Esophagus muscularis mucosa (tissue), 4 donors: ENCODE measurements at regions not wholly inside any gene's neighbourhood (a gene's known extent, or its start where the extent isn't known, plus 50 kb on each side); places are given as distances from the start of the nearest gene placed in this dataset.

Source experiments
- DNase-seq: peaks from one replicate; pipeline ENCODE4 v3.0.0-alpha.2; 2017; ENCODE audit errors: extremely low spot score
- H3K27ac ChIP-seq, 4 donors: fragments of 200-600 bp; sonication (generic); replicated peaks in 1 of 4; 1 replicate in 3 of 4; 2 replicates in 1 of 4; pipeline ENCODE4 v1.5.1; 2016 to 2019; ENCODE audit warnings: mild to moderate bottlenecking in 1 of 4
- H3K27me3 ChIP-seq, 4 donors: fragments of 200-600 bp; sonication (generic); one replicate each; pipeline versions ENCODE4 v1.5.1 to v1.6.0; 2016 to 2019
- H3K36me3 ChIP-seq, 4 donors: fragments of 200-600 bp; sonication (generic); one replicate each; pipeline ENCODE4 v1.5.1; 2016 to 2019
- H3K4me1 ChIP-seq, 4 donors: fragments of 200-600 bp; sonication (generic); one replicate each; pipeline ENCODE4 v1.5.1; 2016 to 2019
- H3K4me3 ChIP-seq, 4 donors: fragments of 200-600 bp; sonication (generic); 1 replicate in 2 of 4; 2 replicates in 2 of 4; pipeline ENCODE4 v1.5.1; 2016 to 2019; ENCODE audit warnings: mild to moderate bottlenecking in 4 of 4, moderate library complexity in 1 of 4
- H3K9me3 ChIP-seq, 4 donors: fragments of 200-600 bp; sonication (generic); 1 replicate in 3 of 4; 2 replicates in 1 of 4; pipeline ENCODE4 v1.5.1; 2016 to 2019
- EP300 ChIP-seq: sonication (generic); formaldehyde crosslinking; IDR thresholded peaks from one replicate; pipeline ENCODE4 v1.6.1; 2017; ENCODE audit warnings: antibody characterized with exemption
- POLR2A ChIP-seq: fragments of 450-650 bp; IDR thresholded peaks from one replicate; pipeline ENCODE4 v1.6.1; 2017; ENCODE audit warnings: antibody characterized with exemption, moderate library complexity, mild to moderate bottlenecking, low read depth
- POLR2AphosphoS5 ChIP-seq, 2 donors: sonication (generic); formaldehyde crosslinking; IDR thresholded peaks; one replicate each; pipeline ENCODE4 v1.6.1; 2017; ENCODE audit warnings: antibody characterized with exemption in 2 of 2
- WGBS: methylation state at CpG from one replicate; pipeline ENCODE4 v1.1.5; 2018; 5-methylcytosine and 5-hydroxymethylcytosine counted together
- intact Hi-C: fragments of 100-400 bp; cut with DNase I; formaldehyde crosslinking; loops from one replicate; pipeline ENCODE4 v1.15.1; 2023
- TF ChIP-seq, protein P1 (sequence below), 3 experiments: fragments of 200-600 bp in 2 of 3; fragments of 450-650 bp in 1 of 3; sonication (generic) in 2 of 3; IDR thresholded peaks; one replicate each; pipeline ENCODE4 v1.5.1; 2017 to 2019; ENCODE audit warnings: antibody characterized with exemption in 3 of 3, mild to moderate bottlenecking in 2 of 3, moderate library complexity in 1 of 3

- Histone ChIP-seq H3K9me3 (no peaks in the 10 kb centered on the region), H3K4me1 (peaks cover 0 to 11% (median 2%) of the 10 kb centered on the region in 4 donors), H3K36me3 (no peaks in the 10 kb centered on the region), H3K27me3 (no peaks in the 10 kb centered on the region), H3K4me3 (no peak overlapping the region), H3K27ac (no peak overlapping the region)
- WGBS: 91% methylated on average over 3 of the region's 3 CpGs
- intact Hi-C loops: no loop called here
- TF ChIP-seq, protein P1, sequence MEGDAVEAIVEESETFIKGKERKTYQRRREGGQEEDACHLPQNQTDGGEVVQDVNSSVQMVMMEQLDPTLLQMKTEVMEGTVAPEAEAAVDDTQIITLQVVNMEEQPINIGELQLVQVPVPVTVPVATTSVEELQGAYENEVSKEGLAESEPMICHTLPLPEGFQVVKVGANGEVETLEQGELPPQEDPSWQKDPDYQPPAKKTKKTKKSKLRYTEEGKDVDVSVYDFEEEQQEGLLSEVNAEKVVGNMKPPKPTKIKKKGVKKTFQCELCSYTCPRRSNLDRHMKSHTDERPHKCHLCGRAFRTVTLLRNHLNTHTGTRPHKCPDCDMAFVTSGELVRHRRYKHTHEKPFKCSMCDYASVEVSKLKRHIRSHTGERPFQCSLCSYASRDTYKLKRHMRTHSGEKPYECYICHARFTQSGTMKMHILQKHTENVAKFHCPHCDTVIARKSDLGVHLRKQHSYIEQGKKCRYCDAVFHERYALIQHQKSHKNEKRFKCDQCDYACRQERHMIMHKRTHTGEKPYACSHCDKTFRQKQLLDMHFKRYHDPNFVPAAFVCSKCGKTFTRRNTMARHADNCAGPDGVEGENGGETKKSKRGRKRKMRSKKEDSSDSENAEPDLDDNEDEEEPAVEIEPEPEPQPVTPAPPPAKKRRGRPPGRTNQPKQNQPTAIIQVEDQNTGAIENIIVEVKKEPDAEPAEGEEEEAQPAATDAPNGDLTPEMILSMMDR (IDR thresholded peaks at IDR 0.05): no peak
- TF ChIP-seq EP300: no peak
- TF ChIP-seq POLR2AphosphoS5 (IDR thresholded peaks at IDR 0.05): no peak
- TF ChIP-seq POLR2A: no peak
- DNase-seq: no peak
Measured at GRCh38 chr11:80778941-80779340, 1338.1 kb upstream of the TENM4 start.

DNA sequence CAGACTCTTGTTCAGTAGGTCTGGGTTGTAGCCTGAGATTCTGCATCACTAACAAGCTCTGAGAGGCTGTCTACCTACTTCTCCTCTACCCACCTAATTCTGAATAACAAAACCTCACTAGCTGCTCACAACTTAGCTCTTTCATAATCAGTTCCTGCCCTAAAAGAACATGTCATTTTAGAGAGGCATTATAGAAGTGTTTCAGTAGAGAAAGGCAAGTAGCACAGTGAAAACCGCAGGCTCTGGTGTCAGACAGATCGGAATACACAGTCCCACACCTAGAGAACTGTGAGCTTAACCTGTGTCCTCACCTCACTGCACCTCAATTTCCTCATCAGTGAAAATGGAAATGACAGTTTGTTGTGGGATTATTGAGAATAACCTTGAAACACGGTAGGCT, 1337.6 kb upstream of the TENM4 start:
- H3K36me3 ChIP-seq: no peaks in the 10 kb centered on the region
- H3K27me3 ChIP-seq: no peaks in the 10 kb centered on the region
- H3K27ac ChIP-seq: no peak overlapping the region
- peaks cover 0 to 11% (median 2%) of the 10 kb centered on the region in 4 donors for H3K4me1 ChIP-seq
- H3K9me3 ChIP-seq: no peaks in the 10 kb centered on the region
- H3K4me3 ChIP-seq: no peak overlapping the region
- TF ChIP-seq POLR2A (no peak), POLR2AphosphoS5 (IDR thresholded peaks at IDR 0.05) (no peak), EP300 (no peak)
- TF ChIP-seq, protein P1 (IDR thresholded peaks at IDR 0.05): no peak
- intact Hi-C loops: no loop called here
- DNase-seq: no peak
- WGBS: 79% methylated on average over 3 of the region's 3 CpGs

DNA sequence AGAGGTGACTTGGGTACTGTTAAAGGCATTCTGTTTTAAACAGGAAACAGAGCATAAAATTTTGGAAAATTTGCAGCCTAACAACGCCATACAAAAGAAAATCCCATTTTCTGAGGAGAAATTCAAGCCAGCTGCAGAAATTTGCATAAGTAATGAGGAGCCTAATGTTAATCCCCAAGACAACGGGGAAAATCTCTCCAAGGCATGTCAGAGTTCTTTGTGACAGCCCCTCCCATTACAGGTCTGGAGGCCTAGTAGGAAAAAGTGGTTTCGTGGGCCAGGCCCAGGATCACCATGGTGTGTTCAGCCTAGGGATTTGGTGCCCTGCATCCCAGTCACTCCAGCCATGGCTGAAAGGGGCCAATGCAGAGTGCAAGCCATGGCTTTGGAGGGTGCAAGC, 1333.1 kb upstream of the TENM4 start:
- 74% methylated on average over 2 of the region's 3 CpGs for WGBS
- Histone ChIP-seq H3K36me3 (no peaks in the 10 kb centered on the region), H3K4me3 (no peak overlapping the region), H3K4me1 (no peaks in the 10 kb centered on the region), H3K27me3 (no peaks in the 10 kb centered on the region), H3K9me3 (no peaks in the 10 kb centered on the region), H3K27ac (no peak overlapping the region)
- no peak for DNase-seq
- no peak for TF ChIP-seq POLR2A
- intact Hi-C loops: no loop called here

DNA sequence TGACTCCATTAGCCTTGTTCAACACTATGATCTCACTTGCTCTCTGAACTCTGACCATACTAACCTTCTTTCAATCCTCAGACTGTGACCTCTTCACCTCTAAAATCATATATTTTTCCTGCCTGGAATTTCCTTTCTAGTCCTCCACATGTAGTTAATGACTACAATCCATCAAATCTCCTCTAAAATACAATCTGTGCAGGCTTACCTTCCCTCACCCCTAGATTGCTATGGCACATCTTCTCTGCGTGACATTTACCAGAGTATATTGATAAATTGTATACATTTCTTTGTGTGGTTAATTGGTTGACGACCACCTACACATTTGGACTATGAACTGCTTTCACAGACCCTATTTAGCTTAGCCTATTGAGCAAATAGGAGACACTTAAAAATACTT, 1330.2 kb upstream of the TENM4 start:
- H3K27me3 ChIP-seq: no peaks in the 10 kb centered on the region
- no peak overlapping the region for H3K27ac ChIP-seq
- WGBS: 39% methylated on average over 2 of the region's 2 CpGs
- no peak for DNase-seq
- no peak overlapping the region for H3K4me3 ChIP-seq
- TF ChIP-seq POLR2A (no peak), EP300 (no peak), POLR2AphosphoS5 (IDR thresholded peaks at IDR 0.05) (no peak)
- TF ChIP-seq, protein P1 (IDR thresholded peaks at IDR 0.05): no peak
- H3K4me1 ChIP-seq: no peaks in the 10 kb centered on the region
- intact Hi-C loops: no loop called here
- no peaks in the 10 kb centered on the region for H3K36me3 ChIP-seq
- no peaks in the 10 kb centered on the region for H3K9me3 ChIP-seq

GRCh38 chr11:80758787-80759186, 1318.0 kb upstream of the TENM4 start:
- intact Hi-C loops: no loop called here
- no peaks in the 10 kb centered on the region for H3K4me1 ChIP-seq
- TF ChIP-seq EP300 (no peak), POLR2A (no peak), POLR2AphosphoS5 (IDR thresholded peaks at IDR 0.05) (no peak)
- TF ChIP-seq, protein P1 (IDR thresholded peaks at IDR 0.05): no peak
- no peaks in the 10 kb centered on the region for H3K27me3 ChIP-seq
- no peak overlapping the region for H3K4me3 ChIP-seq
- 73% methylated on average over 1 of the region's 1 CpG for WGBS
- H3K27ac ChIP-seq: no peak overlapping the region
- H3K36me3 ChIP-seq: no peaks in the 10 kb centered on the region
- no peaks in the 10 kb centered on the region for H3K9me3 ChIP-seq
- no peak for DNase-seq
